DND-41 (cell line): ENCODE measurements at regions not wholly inside any gene's neighbourhood (a gene's known extent, or its start where the extent isn't known, plus 50 kb on each side); places are given as distances from the start of the nearest gene placed in this dataset.

ENCODE experiments used
- ATAC-seq: fragments of 200-7000 bp; cut with Tn5 transposase; 3 replicates; pipeline ENCODE4 v1.9.1; 2021; ENCODE audit warnings: low read depth; ENCODE audit not compliant: insufficient read depth
- DNase-seq: peaks from one replicate; pipeline ENCODE4 v3.0.0-alpha.2; 2020
- H2AFZ ChIP-seq: 2 replicates; pipeline ENCODE4 v1.6.0; 2012; ENCODE audit warnings: low read depth, low read length
- H3K27ac ChIP-seq: 2 replicates; pipeline ENCODE4 v1.5.1; 2012; ENCODE audit warnings: low read length, inconsistent platforms
- H3K27me3 ChIP-seq: fragments of 200-600 bp; sonication (generic); 2 replicates; pipeline ENCODE4 v1.6.0; 2012; ENCODE audit warnings: low read length, mild to moderate bottlenecking, inconsistent platforms; ENCODE audit not compliant: insufficient read depth, poor library complexity
- H3K36me3 ChIP-seq: 2 replicates; pipeline ENCODE4 v1.5.1; 2012; ENCODE audit warnings: low read length, inconsistent platforms; ENCODE audit not compliant: insufficient read depth
- H3K4me1 ChIP-seq: 2 replicates; pipeline ENCODE4 v1.5.1; 2012; ENCODE audit warnings: mild to moderate bottlenecking, low read length; ENCODE audit not compliant: insufficient read depth
- H3K4me2 ChIP-seq: 2 replicates; pipeline ENCODE4 v1.6.0; 2012; ENCODE audit warnings: mild to moderate bottlenecking, moderate library complexity, low read length, inconsistent platforms; ENCODE audit not compliant: insufficient read depth
- H3K4me3 ChIP-seq, 2 experiments: fragments of 200-600 bp in 1 of 2; shearing (Covaris generic) in 1 of 2; 2 replicates each; pipeline ENCODE4 v1.5.1; 2012 to 2016; ENCODE audit warnings: inconsistent platforms in 2 of 2, low read length in 2 of 2, mild to moderate bottlenecking in 2 of 2, low read depth in 1 of 2, moderate library complexity in 1 of 2
- H3K79me2 ChIP-seq: 2 replicates; pipeline ENCODE4 v1.6.0; 2012; ENCODE audit warnings: low read length, inconsistent platforms; ENCODE audit not compliant: insufficient read depth
- H3K9ac ChIP-seq: 2 replicates; pipeline ENCODE4 v1.6.0; 2012; ENCODE audit warnings: low read depth, mild to moderate bottlenecking, inconsistent platforms, low read length, moderate library complexity
- H3K9me3 ChIP-seq: 2 replicates; pipeline ENCODE4 v1.5.1; 2012; ENCODE audit warnings: low read length, moderate library complexity, mild to moderate bottlenecking, inconsistent platforms; ENCODE audit not compliant: insufficient read depth, severe bottlenecking
- H4K20me1 ChIP-seq: 2 replicates; pipeline ENCODE4 v1.6.0; 2012; ENCODE audit warnings: low read length; ENCODE audit not compliant: insufficient read depth
- EZH2 ChIP-seq: IDR thresholded peaks from 3 replicates; pipeline ENCODE4 v1.6.1; 2012; ENCODE audit warnings: borderline replicate concordance, low read depth, mild to moderate bottlenecking, moderate library complexity, low read length, inconsistent platforms; ENCODE audit not compliant: severe bottlenecking
- TF ChIP-seq, protein P1 (sequence below): IDR thresholded peaks from 2 replicates; pipeline ENCODE4 v1.5.1; 2012; ENCODE audit warnings: borderline replicate concordance, low read length, moderate library complexity, mild to moderate bottlenecking; ENCODE audit not compliant: poor library complexity, severe bottlenecking; ENCODE audit errors: extremely low read depth

DNA sequence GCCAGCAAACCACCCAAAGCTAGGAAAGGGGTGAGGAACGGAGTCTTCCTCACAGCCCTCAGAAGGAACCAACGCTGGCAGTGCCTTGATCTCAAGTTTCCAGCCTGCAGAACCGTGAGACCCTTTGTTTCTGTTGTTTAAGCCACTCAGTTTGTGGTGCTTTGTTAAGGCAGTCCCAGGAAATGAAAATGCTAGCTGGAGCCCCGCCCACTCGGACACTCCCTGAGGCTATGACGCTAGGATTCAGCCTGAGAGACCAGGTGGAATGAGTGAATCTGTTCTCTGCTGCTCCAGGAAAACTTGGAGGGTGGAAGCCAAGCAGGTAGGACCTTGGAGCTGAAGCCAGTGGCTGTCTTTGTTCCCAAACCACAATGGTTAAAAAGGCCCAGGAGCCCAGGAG lies 196.5 kb upstream of the POU3F1 start:
- Histone ChIP-seq H3K9me3 (no peaks in the 10 kb centered on the region), H2AFZ (no peak overlapping the region), H3K4me3 (no peak overlapping the region), H4K20me1 (no peaks in the 10 kb centered on the region), H3K36me3 (no peaks in the 10 kb centered on the region), H3K9ac (no peak overlapping the region), H3K4me2 (no peak overlapping the region), H3K27ac (no peak overlapping the region), H3K27me3 (peaks cover 3% of the 10 kb centered on the region), H3K79me2 (no peaks in the 10 kb centered on the region), H3K4me1 (no peaks in the 10 kb centered on the region)
- DNase-seq: no peak
- no peak for ATAC-seq
- TF ChIP-seq, protein P1, sequence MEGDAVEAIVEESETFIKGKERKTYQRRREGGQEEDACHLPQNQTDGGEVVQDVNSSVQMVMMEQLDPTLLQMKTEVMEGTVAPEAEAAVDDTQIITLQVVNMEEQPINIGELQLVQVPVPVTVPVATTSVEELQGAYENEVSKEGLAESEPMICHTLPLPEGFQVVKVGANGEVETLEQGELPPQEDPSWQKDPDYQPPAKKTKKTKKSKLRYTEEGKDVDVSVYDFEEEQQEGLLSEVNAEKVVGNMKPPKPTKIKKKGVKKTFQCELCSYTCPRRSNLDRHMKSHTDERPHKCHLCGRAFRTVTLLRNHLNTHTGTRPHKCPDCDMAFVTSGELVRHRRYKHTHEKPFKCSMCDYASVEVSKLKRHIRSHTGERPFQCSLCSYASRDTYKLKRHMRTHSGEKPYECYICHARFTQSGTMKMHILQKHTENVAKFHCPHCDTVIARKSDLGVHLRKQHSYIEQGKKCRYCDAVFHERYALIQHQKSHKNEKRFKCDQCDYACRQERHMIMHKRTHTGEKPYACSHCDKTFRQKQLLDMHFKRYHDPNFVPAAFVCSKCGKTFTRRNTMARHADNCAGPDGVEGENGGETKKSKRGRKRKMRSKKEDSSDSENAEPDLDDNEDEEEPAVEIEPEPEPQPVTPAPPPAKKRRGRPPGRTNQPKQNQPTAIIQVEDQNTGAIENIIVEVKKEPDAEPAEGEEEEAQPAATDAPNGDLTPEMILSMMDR: no peak
- TF ChIP-seq EZH2: no peak

DNA sequence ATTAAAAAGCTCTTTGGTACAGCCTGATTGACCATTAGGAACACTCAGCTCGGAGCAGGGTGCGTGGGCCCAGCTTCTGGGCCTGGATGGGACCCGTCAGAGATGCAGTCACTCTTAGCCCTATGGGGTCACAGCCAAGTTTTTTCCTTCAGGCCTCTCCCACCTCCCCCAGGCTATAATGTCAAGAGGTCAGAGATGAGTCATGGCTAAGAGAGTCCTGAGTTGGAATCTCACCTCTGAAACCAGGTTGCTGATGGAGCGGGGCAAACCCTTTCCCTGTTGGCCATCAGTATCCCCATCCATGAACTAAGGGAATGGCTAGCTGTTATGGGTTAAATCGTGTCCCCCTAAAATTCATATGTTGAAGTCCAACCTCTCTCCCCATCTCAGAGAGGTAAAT lies 195.9 kb upstream of the POU3F1 start:
- Histone ChIP-seq H4K20me1 (no peaks in the 10 kb centered on the region), H3K27me3 (peaks cover 3% of the 10 kb centered on the region), H3K36me3 (no peaks in the 10 kb centered on the region), H3K9ac (no peak overlapping the region), H3K4me2 (no peak overlapping the region), H3K4me3 (no peak overlapping the region), H2AFZ (no peak overlapping the region), H3K27ac (no peak overlapping the region), H3K9me3 (no peaks in the 10 kb centered on the region), H3K4me1 (no peaks in the 10 kb centered on the region), H3K79me2 (no peaks in the 10 kb centered on the region)
- no peak for ATAC-seq
- TF ChIP-seq, protein P1: no peak
- TF ChIP-seq EZH2: no peak
- no peak for DNase-seq

DNA sequence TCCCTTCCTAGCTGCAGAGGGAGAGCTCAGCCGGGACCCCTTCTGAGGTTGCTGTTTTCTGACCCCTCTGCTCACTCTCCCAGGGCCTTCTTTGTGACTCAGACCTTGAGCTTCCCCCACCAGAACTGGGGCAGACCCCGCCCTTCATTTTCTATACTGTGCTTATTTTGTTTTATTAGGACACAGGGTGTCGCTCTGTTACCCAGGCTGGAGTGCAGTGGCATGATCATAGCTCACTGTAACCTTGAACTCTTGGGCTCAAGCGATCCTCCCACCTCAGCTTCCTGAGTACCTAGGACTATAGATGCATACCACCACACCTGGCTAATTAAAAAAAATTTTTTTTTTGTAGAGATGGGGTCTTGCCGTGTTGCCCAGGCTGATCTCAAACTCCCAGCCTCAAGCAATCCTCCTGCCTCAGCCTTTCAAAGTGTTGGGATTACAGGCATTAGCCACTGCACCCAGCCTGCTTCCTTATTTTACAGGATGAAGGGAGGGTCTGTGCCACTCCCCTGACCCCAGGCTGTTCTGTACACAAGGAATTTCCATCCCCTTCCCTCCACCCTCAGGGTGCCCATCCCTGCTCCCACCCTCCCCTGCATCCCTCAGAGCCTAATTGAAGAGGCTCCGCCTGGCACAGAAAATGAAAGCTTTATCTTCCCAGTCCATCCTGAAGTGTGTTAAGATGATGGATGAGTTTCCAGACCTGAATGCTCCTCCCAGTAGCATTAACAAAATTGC lies 195.2 kb upstream of the POU3F1 start:
- H3K27ac ChIP-seq: no peak overlapping the region
- no peak overlapping the region for H3K4me2 ChIP-seq
- no peak for DNase-seq
- H3K4me1 ChIP-seq: no peaks in the 10 kb centered on the region
- H3K79me2 ChIP-seq: no peaks in the 10 kb centered on the region
- H3K9me3 ChIP-seq: no peaks in the 10 kb centered on the region
- no peak for TF ChIP-seq EZH2
- TF ChIP-seq, protein P1: no peak
- H2AFZ ChIP-seq: no peak overlapping the region
- H3K9ac ChIP-seq: no peak overlapping the region
- peaks cover 5% of the 10 kb centered on the region for H3K27me3 ChIP-seq
- no peak overlapping the region for H3K4me3 ChIP-seq
- no peaks in the 10 kb centered on the region for H3K36me3 ChIP-seq
- ATAC-seq: no peak
- no peaks in the 10 kb centered on the region for H4K20me1 ChIP-seq
